ENCODE measurements at regions not wholly inside any gene's neighbourhood (a gene's known extent, or its start where the extent isn't known, plus 50 kb on each side); places are given as distances from the start of the nearest gene placed in this dataset.

- no peak overlapping the region for H3K27ac ChIP-seq
- H3K9me3 ChIP-seq (ENCODE audit: insufficient read depth, low read depth), result no peaks in the 10 kb centered on the region
- H3F3A ChIP-seq (ENCODE audit: insufficient read depth, low read depth), result no peaks in the 10 kb centered on the region
- intact Hi-C loops (cut with micrococcal nuclease; ENCODE audit: unreplicated experiment), result no loop called here
- no peak for DNase-seq
- no peak overlapping the region for H3K4me3 ChIP-seq
- no peaks in the 10 kb centered on the region for H3K9me2 ChIP-seq (ENCODE audit: insufficient read depth)
- H3K36me3 ChIP-seq (ENCODE audit: low read depth), result no peaks in the 10 kb centered on the region
- no peak overlapping the region for H2AFZ ChIP-seq
- H4K20me1 ChIP-seq (ENCODE audit: insufficient read depth), result no peaks in the 10 kb centered on the region
- H3K27me3 ChIP-seq (ENCODE audit: insufficient read depth, low read depth), result no peaks in the 10 kb centered on the region
- no peak for TF ChIP-seq CTCF (conservative IDR thresholded peaks at IDR 0.05)
- TF ChIP-seq EZH2 (IDR thresholded peaks at IDR 0.05; ENCODE audit: low read depth), result no peak
- H3K79me2 ChIP-seq (ENCODE audit: low read depth), result no peaks in the 10 kb centered on the region
- H3K4me2 ChIP-seq, result no peak overlapping the region
- BruUV-seq (replicated peaks), result no TSS peak
- CTCF ChIA-PET, result no interaction called here
- POLR2A ChIA-PET (ENCODE audit: unreplicated experiment), result no interaction called here
- no peaks in the 10 kb centered on the region for H3K4me1 ChIP-seq (replicated peaks; ENCODE audit: insufficient read depth)
Measured at GRCh38 chr12:60078026-60078425, 482.2 kb downstream of the SLC16A7 start.

GRCh38 chr12:60093428-60093827, 497.6 kb downstream of the SLC16A7 start:
- no peak for DNase-seq
- Histone ChIP-seq H3F3A (ENCODE audit: insufficient read depth, low read depth) (no peaks in the 10 kb centered on the region), H2AFZ (no peak overlapping the region), H3K9me3 (ENCODE audit: insufficient read depth, low read depth) (no peaks in the 10 kb centered on the region), H3K4me2 (no peak overlapping the region), H3K9me2 (ENCODE audit: insufficient read depth) (no peaks in the 10 kb centered on the region; the same call in 1 of the 2 replicates), H3K27ac (no peak overlapping the region), H4K20me1 (ENCODE audit: insufficient read depth) (no peaks in the 10 kb centered on the region), H3K36me3 (ENCODE audit: low read depth) (no peaks in the 10 kb centered on the region), H3K27me3 (ENCODE audit: insufficient read depth, low read depth) (no peaks in the 10 kb centered on the region), H3K4me1 (replicated peaks; ENCODE audit: insufficient read depth) (no peaks in the 10 kb centered on the region), H3K4me3 (no peak overlapping the region), H3K79me2 (ENCODE audit: low read depth) (no peaks in the 10 kb centered on the region)
- intact Hi-C loops (cut with micrococcal nuclease; ENCODE audit: unreplicated experiment), result no loop called here
- CTCF ChIA-PET, result no interaction called here
- POLR2A ChIA-PET (ENCODE audit: unreplicated experiment), result no interaction called here
- TF ChIP-seq EZH2 (IDR thresholded peaks at IDR 0.05; ENCODE audit: low read depth) (no peak), CTCF (conservative IDR thresholded peaks at IDR 0.05) (no peak)
- no TSS peak for BruUV-seq (replicated peaks)

GRCh38 chr12:60094436-60094835, 498.6 kb downstream of the SLC16A7 start:
- intact Hi-C loops (cut with micrococcal nuclease; ENCODE audit: unreplicated experiment), result no loop called here
- POLR2A ChIA-PET (ENCODE audit: unreplicated experiment), result no interaction called here

More at GRCh38 chr12:60094436-60094835, 498.6 kb downstream of the SLC16A7 start:
- Histone ChIP-seq H3K79me2 (ENCODE audit: low read depth) (no peaks in the 10 kb centered on the region), H3K4me1 (replicated peaks; ENCODE audit: insufficient read depth) (no peaks in the 10 kb centered on the region), H3K9me3 (ENCODE audit: insufficient read depth, low read depth) (no peaks in the 10 kb centered on the region; the same call in none of the 2 replicates), H2AFZ (no peak overlapping the region), H3K4me2 (no peak overlapping the region), H3K9me2 (ENCODE audit: insufficient read depth) (no peaks in the 10 kb centered on the region; the same call in 1 of the 2 replicates), H3K36me3 (ENCODE audit: low read depth) (no peaks in the 10 kb centered on the region), H3F3A (ENCODE audit: insufficient read depth, low read depth) (no peaks in the 10 kb centered on the region), H3K27ac (no peak overlapping the region), H4K20me1 (ENCODE audit: insufficient read depth) (no peaks in the 10 kb centered on the region), H3K27me3 (ENCODE audit: insufficient read depth, low read depth) (no peaks in the 10 kb centered on the region), H3K4me3 (no peak overlapping the region)
- CTCF ChIA-PET, result no interaction called here
- no peak for TF ChIP-seq CTCF (conservative IDR thresholded peaks at IDR 0.05)
- TF ChIP-seq EZH2 (IDR thresholded peaks at IDR 0.05; ENCODE audit: low read depth), result no peak
- no peak for DNase-seq
- no TSS peak for BruUV-seq (replicated peaks)
